ENCODE measurements at regions not wholly inside any gene's neighbourhood (a gene's known extent, or its start where the extent isn't known, plus 50 kb on each side); places are given as distances from the start of the nearest gene placed in this dataset.
"Not testable (repeated sequence)": the region's sequence is repeated elsewhere in the genome, so short reads cannot be mapped to it uniquely, and the experiment has no call there.

DNA sequence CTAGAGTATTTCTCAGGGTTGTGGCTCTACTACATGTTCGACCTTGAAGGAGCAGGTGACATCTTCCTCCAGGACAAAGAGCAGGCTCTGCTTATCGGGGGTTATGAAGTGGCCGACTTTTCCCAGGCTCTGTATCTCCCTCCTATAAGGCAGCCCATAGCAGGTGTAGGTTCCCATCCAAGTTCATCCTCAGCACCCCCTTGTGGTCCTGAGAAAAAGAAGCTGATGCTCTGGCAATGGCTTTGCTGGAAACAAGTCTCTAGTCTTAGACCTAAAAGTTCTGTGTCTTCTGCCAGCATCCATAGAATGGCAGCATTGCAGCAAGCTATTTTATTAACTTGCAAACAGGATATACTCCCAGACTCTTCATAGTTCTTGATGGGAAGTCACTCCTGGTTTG is 836.6 kb upstream of the PRKX start:
- TF ChIP-seq, protein P1, sequence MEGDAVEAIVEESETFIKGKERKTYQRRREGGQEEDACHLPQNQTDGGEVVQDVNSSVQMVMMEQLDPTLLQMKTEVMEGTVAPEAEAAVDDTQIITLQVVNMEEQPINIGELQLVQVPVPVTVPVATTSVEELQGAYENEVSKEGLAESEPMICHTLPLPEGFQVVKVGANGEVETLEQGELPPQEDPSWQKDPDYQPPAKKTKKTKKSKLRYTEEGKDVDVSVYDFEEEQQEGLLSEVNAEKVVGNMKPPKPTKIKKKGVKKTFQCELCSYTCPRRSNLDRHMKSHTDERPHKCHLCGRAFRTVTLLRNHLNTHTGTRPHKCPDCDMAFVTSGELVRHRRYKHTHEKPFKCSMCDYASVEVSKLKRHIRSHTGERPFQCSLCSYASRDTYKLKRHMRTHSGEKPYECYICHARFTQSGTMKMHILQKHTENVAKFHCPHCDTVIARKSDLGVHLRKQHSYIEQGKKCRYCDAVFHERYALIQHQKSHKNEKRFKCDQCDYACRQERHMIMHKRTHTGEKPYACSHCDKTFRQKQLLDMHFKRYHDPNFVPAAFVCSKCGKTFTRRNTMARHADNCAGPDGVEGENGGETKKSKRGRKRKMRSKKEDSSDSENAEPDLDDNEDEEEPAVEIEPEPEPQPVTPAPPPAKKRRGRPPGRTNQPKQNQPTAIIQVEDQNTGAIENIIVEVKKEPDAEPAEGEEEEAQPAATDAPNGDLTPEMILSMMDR (IDR thresholded peaks at IDR 0.05) = no peak
- no peak for ATAC-seq (ENCODE audit: low FRiP score)

DNA sequence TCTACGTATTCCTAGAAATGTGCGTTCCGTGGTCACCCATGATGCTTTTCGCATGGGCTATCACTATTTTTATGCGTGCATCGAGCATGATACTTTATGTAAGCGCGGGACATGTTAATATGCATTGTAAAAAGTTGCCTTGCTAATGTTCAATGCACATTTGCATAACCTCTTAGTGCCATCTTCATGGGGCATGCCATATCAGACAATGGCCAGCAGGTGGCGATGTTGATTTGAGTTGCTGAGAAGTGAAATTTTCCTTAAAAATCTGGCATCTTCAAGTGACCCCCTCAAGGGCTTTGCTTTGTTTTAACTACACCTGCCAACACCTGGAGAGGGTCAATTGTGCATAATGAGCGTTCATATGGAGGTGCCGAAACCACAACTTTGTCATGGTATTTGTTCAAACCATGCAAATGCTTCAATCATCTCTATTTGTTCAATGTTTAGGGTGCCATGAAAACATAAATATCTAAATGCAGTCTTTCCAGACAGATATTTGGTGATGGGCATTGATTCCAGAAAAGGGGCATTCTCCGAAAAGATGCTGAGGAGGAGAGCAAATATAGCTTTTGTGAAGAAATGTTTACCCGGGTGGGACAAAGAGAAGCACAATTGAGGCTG is 833.9 kb upstream of the PRKX start:
- DNase-seq (ENCODE audit: low spot score) (no peak), ATAC-seq (ENCODE audit: low FRiP score) (no peak)
- TF ChIP-seq, protein P1 (IDR thresholded peaks at IDR 0.05) = peak in 2 of 3 donors; percentile 7 to 24

More for the DNA sequence above, 836.6 kb upstream of the PRKX start:
- DNase-seq (ENCODE audit: low spot score) = no peak

DNA sequence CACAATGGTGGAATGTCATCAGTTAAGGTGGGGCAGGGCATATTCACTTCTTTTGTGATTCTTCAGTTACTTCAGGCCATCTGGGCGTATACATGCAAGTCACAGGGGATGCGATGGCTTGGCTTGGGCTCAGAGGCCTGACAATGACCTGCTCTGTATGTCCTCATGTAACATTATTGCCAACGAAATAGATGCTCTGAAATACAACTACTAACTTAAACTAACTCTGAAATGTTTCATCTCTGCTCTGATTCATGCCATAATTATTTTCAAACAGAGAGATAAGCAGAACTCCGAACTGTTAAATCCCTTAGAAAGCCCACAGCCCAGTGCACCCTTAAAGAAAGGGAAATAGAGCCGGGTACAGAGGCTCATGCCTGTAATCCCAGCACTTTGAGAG is 832.7 kb upstream of the PRKX start:
- ATAC-seq (ENCODE audit: low FRiP score) = not testable (repeated sequence)

DNA sequence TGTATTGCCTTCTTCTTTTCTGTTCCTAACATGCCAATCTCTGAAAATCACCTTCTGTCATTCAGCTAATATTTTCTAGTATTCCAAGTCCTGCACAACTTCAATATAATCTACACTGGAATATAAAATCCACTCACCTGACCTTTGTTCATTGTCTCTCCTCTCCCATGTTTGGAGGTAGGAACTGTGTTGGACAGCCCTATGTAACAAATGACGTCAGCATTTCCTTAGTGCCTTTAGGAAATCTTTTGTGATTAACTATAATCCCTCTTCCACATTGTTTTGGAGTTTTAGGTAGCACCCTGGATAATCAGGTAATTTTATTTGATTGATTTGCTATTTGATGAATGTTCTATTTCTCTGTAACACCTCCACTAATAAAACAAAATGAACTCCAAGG is 814.8 kb upstream of the PRKX start:
- TF ChIP-seq, protein P1 (IDR thresholded peaks at IDR 0.05) = no peak
- DNase-seq (ENCODE audit: low spot score) = no peak
- no peak for ATAC-seq (ENCODE audit: low FRiP score)

More for the DNA sequence above, 832.7 kb upstream of the PRKX start:
- not testable (repeated sequence) for DNase-seq (ENCODE audit: low spot score)

DNA sequence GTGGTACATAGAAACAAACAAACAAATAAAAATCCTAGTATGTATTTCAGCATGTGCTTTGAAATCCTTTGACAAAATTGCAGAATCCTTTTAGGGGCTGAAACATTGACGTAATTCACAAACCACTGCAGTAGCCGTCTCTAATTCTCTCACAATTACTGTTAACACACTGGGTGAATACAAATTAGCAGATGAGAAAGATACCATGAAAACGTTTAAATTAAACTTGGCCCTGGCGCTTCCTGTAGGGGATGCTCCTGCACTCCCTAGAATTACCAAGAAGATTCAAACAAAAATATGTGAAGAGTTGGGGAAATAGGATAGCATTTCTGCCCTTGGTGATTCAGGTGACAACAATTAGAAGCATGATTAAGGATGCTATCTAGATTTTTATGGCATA is 772.5 kb upstream of the PRKX start:
- DNase-seq (ENCODE audit: low spot score) (no peak), ATAC-seq (ENCODE audit: low FRiP score) (no peak)
- TF ChIP-seq, protein P1 (IDR thresholded peaks at IDR 0.05) = no peak

DNA sequence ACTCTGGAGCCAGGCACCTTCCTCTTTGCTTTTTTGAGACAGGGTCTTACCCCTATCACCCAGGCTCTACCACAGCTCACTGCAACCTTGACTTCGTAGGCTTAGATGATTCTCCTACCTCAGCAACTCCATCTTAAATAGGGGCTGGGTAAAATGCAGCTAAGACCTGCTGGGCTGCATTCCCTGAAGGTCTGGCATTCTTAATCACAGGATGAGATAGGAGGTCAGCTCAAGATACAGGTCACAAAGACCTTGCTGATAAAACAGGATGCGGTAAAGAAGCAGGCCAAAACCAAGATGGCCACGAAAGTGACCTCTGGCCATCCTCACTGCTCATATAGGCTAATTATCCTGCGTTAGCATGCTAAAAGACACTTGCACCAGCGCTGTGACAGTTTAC is 770.8 kb upstream of the PRKX start:
- TF ChIP-seq, protein P1 (IDR thresholded peaks at IDR 0.05) = no peak
- DNase-seq (ENCODE audit: low spot score) (no peak), ATAC-seq (ENCODE audit: low FRiP score) (no peak)

DNA sequence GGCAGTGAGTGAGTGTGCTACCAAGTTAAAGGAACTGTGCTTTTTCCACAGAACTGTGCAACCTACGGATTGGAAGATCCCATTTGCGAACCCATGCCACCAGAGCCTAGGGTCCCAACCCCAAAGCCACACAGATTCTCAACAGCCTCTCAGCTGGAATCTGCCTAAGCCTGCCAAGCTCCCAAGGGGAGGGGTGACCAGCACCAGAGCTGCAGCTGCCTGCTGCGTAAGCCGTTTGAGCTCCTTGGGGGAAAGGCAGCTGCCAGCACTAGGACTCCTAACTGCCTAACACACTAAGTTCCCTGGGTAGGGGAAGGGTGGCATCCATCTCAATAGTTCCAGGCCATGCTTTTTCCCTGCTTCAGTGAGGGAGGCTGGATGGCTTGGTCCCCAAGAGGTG is 738.1 kb upstream of the PRKX start:
- DNase-seq (ENCODE audit: low spot score) (no peak), ATAC-seq (ENCODE audit: low FRiP score) (no peak)
- TF ChIP-seq, protein P1 (IDR thresholded peaks at IDR 0.05) = no peak
